OCI-LY7 (cell line): ENCODE measurements at regions not wholly inside any gene's neighbourhood (a gene's known extent, or its start where the extent isn't known, plus 50 kb on each side); places are given as distances from the start of the nearest gene placed in this dataset.
"Not testable (repeated sequence)": the region's sequence is repeated elsewhere in the genome, so short reads cannot be mapped to it uniquely, and the experiment has no call there.

Experiments used
- EZH2phosphoT487 ChIP-seq: fragments of 200-600 bp; sonication (generic); IDR thresholded peaks from 2 replicates; pipeline ENCODE4 v1.6.1; 2018; ENCODE audit warnings: low read depth, borderline replicate concordance, mild to moderate bottlenecking, mixed run types, antibody characterized with exemption, low read length, moderate library complexity, mixed read lengths
- TF ChIP-seq, protein P1 (sequence below): fragments of 200-600 bp; sonication (generic); conservative IDR thresholded peaks from 2 replicates; pipeline ENCODE4 v1.5.1; 2014; ENCODE audit warnings: mild to moderate bottlenecking, antibody characterized with exemption, low read length, moderate library complexity, mixed read lengths

GRCh38 chrX:3837211-3837610, 123.8 kb upstream of the PRKX start:
- TF ChIP-seq, protein P1, sequence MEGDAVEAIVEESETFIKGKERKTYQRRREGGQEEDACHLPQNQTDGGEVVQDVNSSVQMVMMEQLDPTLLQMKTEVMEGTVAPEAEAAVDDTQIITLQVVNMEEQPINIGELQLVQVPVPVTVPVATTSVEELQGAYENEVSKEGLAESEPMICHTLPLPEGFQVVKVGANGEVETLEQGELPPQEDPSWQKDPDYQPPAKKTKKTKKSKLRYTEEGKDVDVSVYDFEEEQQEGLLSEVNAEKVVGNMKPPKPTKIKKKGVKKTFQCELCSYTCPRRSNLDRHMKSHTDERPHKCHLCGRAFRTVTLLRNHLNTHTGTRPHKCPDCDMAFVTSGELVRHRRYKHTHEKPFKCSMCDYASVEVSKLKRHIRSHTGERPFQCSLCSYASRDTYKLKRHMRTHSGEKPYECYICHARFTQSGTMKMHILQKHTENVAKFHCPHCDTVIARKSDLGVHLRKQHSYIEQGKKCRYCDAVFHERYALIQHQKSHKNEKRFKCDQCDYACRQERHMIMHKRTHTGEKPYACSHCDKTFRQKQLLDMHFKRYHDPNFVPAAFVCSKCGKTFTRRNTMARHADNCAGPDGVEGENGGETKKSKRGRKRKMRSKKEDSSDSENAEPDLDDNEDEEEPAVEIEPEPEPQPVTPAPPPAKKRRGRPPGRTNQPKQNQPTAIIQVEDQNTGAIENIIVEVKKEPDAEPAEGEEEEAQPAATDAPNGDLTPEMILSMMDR = not testable (repeated sequence)
- TF ChIP-seq EZH2phosphoT487 = not testable (repeated sequence)
